Common myeloid progenitor, CD34-positive (primary cell): ENCODE measurements at regions not wholly inside any gene's neighbourhood (a gene's known extent, or its start where the extent isn't known, plus 50 kb on each side); places are given as distances from the start of the nearest gene placed in this dataset.

ENCODE experiments used
- CTCF ChIA-PET: fragments of 350-600 bp; sonication (Branson Sonifier 250); formaldehyde crosslinking; loops from one replicate; lab custom pipeline; 2021; ENCODE audit warnings: antibody characterized with exemption; lab: Charles Lee
- POLR2A ChIA-PET: fragments of 350-600 bp; sonication (Branson Sonifier 250); formaldehyde crosslinking; loops from one replicate; lab custom pipeline; 2021; ENCODE audit warnings: antibody characterized with exemption; lab: Charles Lee
- DNase-seq, 3 donors: peaks; one replicate each; pipeline versions ENCODE4 v3.0.0 to v3.0.0-alpha.2; 2013
- H3K27ac ChIP-seq, 2 experiments: 1 replicate in 1 of 2; 2 replicates in 1 of 2; pipeline ENCODE4 v1.7.0; 2013; ENCODE audit warnings: inconsistent platforms in 2 of 2, low read length in 2 of 2, mild to moderate bottlenecking in 2 of 2, low read depth in 1 of 2, moderate library complexity in 1 of 2; ENCODE audit not compliant: severe bottlenecking in 2 of 2, insufficient read depth in 1 of 2, poor library complexity in 1 of 2
- H3K27me3 ChIP-seq, 5 experiments: replicated peaks in 2 of 5; 1 replicate in 3 of 5; 2 replicates in 2 of 5; pipeline versions ENCODE4 v1.6.1 to v1.7.0; 2013; ENCODE audit warnings: low read length in 4 of 5, mild to moderate bottlenecking in 2 of 5, moderate library complexity in 2 of 5, inconsistent platforms in 1 of 5; ENCODE audit not compliant: insufficient read depth in 5 of 5, control insufficient read depth in 4 of 5
- H3K36me3 ChIP-seq, 4 experiments: 1 replicate in 2 of 4; 2 replicates in 2 of 4; pipeline versions ENCODE4 v1.6.1 to v1.7.0; 2013; ENCODE audit warnings: low read length in 3 of 4, control low read depth in 1 of 4, mild to moderate bottlenecking in 1 of 4; ENCODE audit not compliant: control insufficient read depth in 4 of 4, insufficient read depth in 4 of 4
- H3K4me1 ChIP-seq, 4 experiments: 1 replicate in 3 of 4; 2 replicates in 1 of 4; pipeline versions ENCODE4 v1.6.1 to v1.7.1; 2013; ENCODE audit warnings: low read length in 3 of 4, mild to moderate bottlenecking in 3 of 4, control low read depth in 1 of 4, inconsistent platforms in 1 of 4, moderate library complexity in 1 of 4; ENCODE audit not compliant: control insufficient read depth in 4 of 4, insufficient read depth in 4 of 4; ENCODE audit errors: control extremely low read depth in 1 of 4
- H3K4me3 ChIP-seq, 7 experiments: 1 replicate in 4 of 7; 2 replicates in 3 of 7; pipeline versions ENCODE4 v1.5.1 to v1.7.0; 2013; ENCODE audit warnings: mild to moderate bottlenecking in 7 of 7, low read length in 6 of 7, moderate library complexity in 6 of 7, inconsistent platforms in 2 of 7, low read depth in 2 of 7, control low read depth in 1 of 7; ENCODE audit not compliant: insufficient read depth in 4 of 7, control insufficient read depth in 1 of 7; ENCODE audit errors: extremely low read depth in 1 of 7
- H3K9me3 ChIP-seq, 5 experiments: 1 replicate in 4 of 5; 2 replicates in 1 of 5; pipeline versions ENCODE4 v1.6.1 to v1.7.1; 2013; ENCODE audit warnings: low read length in 4 of 5, mild to moderate bottlenecking in 2 of 5, inconsistent platforms in 1 of 5, low read depth in 1 of 5, moderate library complexity in 1 of 5; ENCODE audit not compliant: control insufficient read depth in 4 of 5, insufficient read depth in 2 of 5; ENCODE audit errors: control extremely low read depth in 1 of 5
- WGBS: methylation state at CpG from one replicate; pipeline ENCODE4 v1.1.5; 2013; ENCODE audit not compliant: insufficient coverage; 5-methylcytosine and 5-hydroxymethylcytosine counted together

GRCh38 chr11:43122546-43122945 is 189.2 kb upstream of the API5 start:
- no peaks in the 10 kb centered on the region for H3K4me1 ChIP-seq
- H3K27ac ChIP-seq, result no peak overlapping the region
- POLR2A ChIA-PET, result no interaction called here
- H3K4me3 ChIP-seq, result no peak overlapping the region
- H3K9me3 ChIP-seq, result no peaks in the 10 kb centered on the region
- WGBS, result no CpG with 5 or more reads among the region's 3 CpGs
- no peak for DNase-seq
- CTCF ChIA-PET, result no interaction called here
- H3K27me3 ChIP-seq, result no peaks in the 10 kb centered on the region
- no peaks in the 10 kb centered on the region for H3K36me3 ChIP-seq

- Histone ChIP-seq H3K4me3 (no peak overlapping the region), H3K27ac (no peak overlapping the region), H3K9me3 (no peaks in the 10 kb centered on the region), H3K27me3 (no peaks in the 10 kb centered on the region), H3K36me3 (no peaks in the 10 kb centered on the region), H3K4me1 (no peaks in the 10 kb centered on the region)
- CTCF ChIA-PET, result no interaction called here
- no peak for DNase-seq
- WGBS, result no CpG with 5 or more reads among the region's 1 CpG
- POLR2A ChIA-PET, result no interaction called here
These were observed 188.4 kb upstream of the API5 start for GRCh38 chr11:43123443-43123842.

- CTCF ChIA-PET, result no interaction called here
- DNase-seq, result no peak
- Histone ChIP-seq H3K4me1 (no peaks in the 10 kb centered on the region), H3K27ac (no peak overlapping the region), H3K36me3 (no peaks in the 10 kb centered on the region), H3K27me3 (no peaks in the 10 kb centered on the region), H3K4me3 (no peak overlapping the region), H3K9me3 (no peaks in the 10 kb centered on the region)
- WGBS, result 79% methylated on average over 2 of the region's 3 CpGs
- POLR2A ChIA-PET, result no interaction called here
These were observed 187.4 kb upstream of the API5 start for GRCh38 chr11:43124272-43124935.

GRCh38 chr11:43129329-43129728 is 182.5 kb upstream of the API5 start:
- Histone ChIP-seq H3K36me3 (no peaks in the 10 kb centered on the region), H3K4me3 (no peak overlapping the region), H3K4me1 (no peaks in the 10 kb centered on the region), H3K27ac (no peak overlapping the region), H3K27me3 (no peaks in the 10 kb centered on the region), H3K9me3 (no peaks in the 10 kb centered on the region)
- ChIA-PET POLR2A (no interaction called here), CTCF (no interaction called here)
- DNase-seq, result no peak
- WGBS, result 90% methylated on average over 2 of the region's 2 CpGs

GRCh38 chr11:43130616-43131015 is 181.2 kb upstream of the API5 start:
- Histone ChIP-seq H3K4me1 (no peaks in the 10 kb centered on the region), H3K9me3 (no peaks in the 10 kb centered on the region), H3K27ac (no peak overlapping the region), H3K27me3 (no peaks in the 10 kb centered on the region), H3K4me3 (no peak overlapping the region), H3K36me3 (no peaks in the 10 kb centered on the region)
- CTCF ChIA-PET, result no interaction called here
- POLR2A ChIA-PET, result no interaction called here
- 0% methylated on average over 2 of the region's 2 CpGs for WGBS
- no peak for DNase-seq

- CTCF ChIA-PET, result no interaction called here
- H3K4me1 ChIP-seq, result no peaks in the 10 kb centered on the region
- DNase-seq, result no peak
These were observed 175.7 kb upstream of the API5 start for GRCh38 chr11:43135966-43136534.

GRCh38 chr11:43138621-43139140 is 173.1 kb upstream of the API5 start:
- no peaks in the 10 kb centered on the region for H3K4me1 ChIP-seq
- H3K27ac ChIP-seq, result no peak overlapping the region
- no peaks in the 10 kb centered on the region for H3K36me3 ChIP-seq
- ChIA-PET CTCF (no interaction called here), POLR2A (no interaction called here)
- 98% methylated on average over 5 of the region's 5 CpGs for WGBS
- no peak for DNase-seq
- no peak overlapping the region for H3K4me3 ChIP-seq
- H3K27me3 ChIP-seq, result no peaks in the 10 kb centered on the region
- peaks cover 0 to 3% (median 0%) of the 10 kb centered on the region in 5 experiments for H3K9me3 ChIP-seq

More at GRCh38 chr11:43135966-43136534, 175.7 kb upstream of the API5 start:
- Histone ChIP-seq H3K36me3 (no peaks in the 10 kb centered on the region), H3K27me3 (no peaks in the 10 kb centered on the region), H3K27ac (no peak overlapping the region), H3K9me3 (no peaks in the 10 kb centered on the region), H3K4me3 (peak overlapping the region in 1 of 7 experiments; percentile 2)
- POLR2A ChIA-PET, result no interaction called here
- 96% methylated on average over 5 of the region's 5 CpGs for WGBS
